B cell (primary cell): ENCODE measurements at regions not wholly inside any gene's neighbourhood (a gene's known extent, or its start where the extent isn't known, plus 50 kb on each side); places are given as distances from the start of the nearest gene placed in this dataset.

Experiments used
- ATAC-seq: fragments of 200-7000 bp; cut with Tn5 transposase; one replicate; pipeline ENCODE4 v1.10.0; 2021; ENCODE audit warnings: low read depth, mild to moderate bottlenecking, moderate number of reproducible peaks, moderate library complexity
- CTCF ChIA-PET: fragments of 350-600 bp; sonication (Branson Sonifier 250); formaldehyde crosslinking; loops from one replicate; lab custom pipeline; 2021; ENCODE audit warnings: antibody characterized with exemption, inconsistent platforms; lab: Charles Lee
- POLR2A ChIA-PET: fragments of 350-600 bp; sonication (Branson Sonifier 250); formaldehyde crosslinking; loops from one replicate; lab custom pipeline; 2021; ENCODE audit warnings: antibody characterized with exemption; lab: Charles Lee
- DNase-seq: peaks from one replicate; pipeline ENCODE4 v3.0.0; 2013
- H2AFZ ChIP-seq: 2 replicates; pipeline ENCODE4 v1.6.1; 2012; ENCODE audit warnings: mild to moderate bottlenecking, low read depth, low read length; ENCODE audit not compliant: insufficient read depth, poor library complexity, severe bottlenecking
- H3K27ac ChIP-seq, 2 donors: 1 replicate in 1 of 2; 2 replicates in 1 of 2; pipeline ENCODE4 v1.5.1; 2012 to 2013; ENCODE audit warnings: low read length in 2 of 2, mild to moderate bottlenecking in 2 of 2, moderate library complexity in 1 of 2
- H3K27me3 ChIP-seq, 4 experiments: fragments of 200-600 bp in 1 of 4; sonication (generic) in 1 of 4; replicated peaks in 1 of 4; 1 replicate in 2 of 4; 2 replicates in 2 of 4; pipeline versions ENCODE4 v1.6.1 to v1.7.0; 2013 to 2016; ENCODE audit warnings: low read length in 3 of 4, mild to moderate bottlenecking in 2 of 4, mixed read lengths in 1 of 4, moderate library complexity in 1 of 4; ENCODE audit not compliant: insufficient read depth in 4 of 4, control insufficient read depth in 3 of 4; ENCODE audit errors: control extremely low read depth in 1 of 4
- H3K36me3 ChIP-seq, 2 experiments: replicated peaks in 1 of 2; 1 replicate in 1 of 2; 2 replicates in 1 of 2; pipeline versions ENCODE4 v1.6.1 to v1.7.1; 2013; ENCODE audit warnings: low read length in 1 of 2; ENCODE audit not compliant: insufficient read depth in 2 of 2, control insufficient read depth in 1 of 2; ENCODE audit errors: control extremely low read depth in 1 of 2, extremely low read depth in 1 of 2
- H3K4me1 ChIP-seq, 2 donors: fragments of 200-600 bp in 1 of 2; sonication (generic) in 1 of 2; 1 replicate in 1 of 2; 2 replicates in 1 of 2; pipeline versions ENCODE4 v1.5.1 to v1.6.1; 2013 to 2017; ENCODE audit warnings: low read length in 2 of 2; ENCODE audit not compliant: control insufficient read depth in 2 of 2, insufficient read depth in 2 of 2
- H3K4me2 ChIP-seq: replicated peaks from 2 replicates; pipeline ENCODE3; 2012; ENCODE audit warnings: mild to moderate bottlenecking, low read depth, low read length; ENCODE audit not compliant: poor library complexity, severe bottlenecking
- H3K4me3 ChIP-seq, 5 experiments: fragments of 200-600 bp in 1 of 5; sonication (generic) in 1 of 5; 1 replicate in 3 of 5; 2 replicates in 2 of 5; pipeline versions ENCODE4 v1.5.1 to v1.7.0; 2011 to 2016; ENCODE audit warnings: low read length in 4 of 5, mild to moderate bottlenecking in 4 of 5, low read depth in 2 of 5, control low read depth in 1 of 5, moderate library complexity in 1 of 5; ENCODE audit not compliant: insufficient read depth in 1 of 5; ENCODE audit errors: control extremely low read depth in 1 of 5, extremely low read depth in 1 of 5
- H3K79me2 ChIP-seq: fragments of 200-600 bp; sonication (generic); one replicate; pipeline ENCODE4 v1.6.0; 2016; ENCODE audit warnings: low read length; ENCODE audit not compliant: control insufficient read depth, insufficient read depth
- H3K9ac ChIP-seq: fragments of 200-600 bp; sonication (generic); 2 replicates; pipeline ENCODE4 v1.6.1; 2017; ENCODE audit warnings: mild to moderate bottlenecking, low read length, moderate library complexity
- H3K9me3 ChIP-seq, 3 donors: one replicate each; pipeline versions ENCODE4 v1.6.1 to v1.7.1; 2013; ENCODE audit warnings: low read length in 2 of 3; ENCODE audit not compliant: control insufficient read depth in 2 of 3, insufficient read depth in 1 of 3; ENCODE audit errors: control extremely low read depth in 1 of 3
- H4K20me1 ChIP-seq: 2 replicates; pipeline ENCODE4 v1.6.0; 2012; ENCODE audit warnings: mild to moderate bottlenecking, low read length; ENCODE audit not compliant: insufficient read depth, control insufficient read depth, poor library complexity, severe bottlenecking
- H3K27ac Mint-ChIP-seq: one replicate; pipeline ENCODE4 v1.8.0; 2021; ENCODE audit warnings: mixed read lengths
- H3K27me3 Mint-ChIP-seq: one replicate; pipeline ENCODE4 v1.8.0; 2021; ENCODE audit warnings: mixed read lengths
- H3K4me1 Mint-ChIP-seq: one replicate; pipeline ENCODE4 v1.8.0; 2021; ENCODE audit warnings: mixed read lengths
- H3K4me3 Mint-ChIP-seq: one replicate; pipeline ENCODE4 v1.8.0; 2021; ENCODE audit warnings: mixed read lengths
- H3K9me3 Mint-ChIP-seq: one replicate; pipeline ENCODE4 v1.8.0; 2022; ENCODE audit warnings: mixed read lengths; ENCODE audit not compliant: insufficient read depth
- CTCF ChIP-seq: fragments of 200-600 bp; IDR thresholded peaks from one replicate; pipeline ENCODE4 v1.8.0; 2022; ENCODE audit warnings: antibody characterized with exemption, mild to moderate bottlenecking
- EZH2 ChIP-seq: IDR thresholded peaks from 2 replicates; pipeline ENCODE4 v1.6.1; 2012; ENCODE audit warnings: borderline replicate concordance, low read depth, mild to moderate bottlenecking, moderate library complexity, low read length; ENCODE audit not compliant: insufficient read depth, poor library complexity, severe bottlenecking
- WGBS: methylation state at CpG from one replicate; pipeline ENCODE4 v1.1.5; 2013; ENCODE audit warnings: missing lambda C conversion rate; ENCODE audit not compliant: insufficient coverage; 5-methylcytosine and 5-hydroxymethylcytosine counted together
- intact Hi-C: fragments of 100-400 bp; cut with micrococcal nuclease; formaldehyde crosslinking; loops from one replicate; pipeline ENCODE4 v1.10.0; 2022

GRCh38 chr16:49931266-49931665, 75.4 kb upstream of the ZNF423 start:
- TF ChIP-seq CTCF (no peak), EZH2 (no peak)
- no peaks in the 10 kb centered on the region for H3K36me3 ChIP-seq
- no peak overlapping the region for H3K4me3 ChIP-seq
- DNase-seq (no peak), ATAC-seq (no peak)
- H3K4me2 ChIP-seq, result no peak overlapping the region
- H3K9me3 ChIP-seq, result no peaks in the 10 kb centered on the region
- H3K4me1 ChIP-seq, result no peaks in the 10 kb centered on the region
- intact Hi-C loops, result no loop called here
- no peaks in the 10 kb centered on the region for H4K20me1 ChIP-seq
- no peak overlapping the region for H3K27ac ChIP-seq
- H3K27me3 ChIP-seq, result no peaks in the 10 kb centered on the region
- CTCF ChIA-PET, result no interaction called here
- no peak overlapping the region for H2AFZ ChIP-seq
- H3K4me1 Mint-ChIP-seq, result no peaks in the 10 kb centered on the region
- H3K9me3 Mint-ChIP-seq, result no peaks in the 10 kb centered on the region
- 78% methylated on average over 5 of the region's 5 CpGs for WGBS
- no peak overlapping the region for H3K4me3 Mint-ChIP-seq
- POLR2A ChIA-PET, result no interaction called here
- H3K27ac Mint-ChIP-seq, result no peak overlapping the region
- no peaks in the 10 kb centered on the region for H3K79me2 ChIP-seq
- H3K27me3 Mint-ChIP-seq, result peaks cover 11% of the 10 kb centered on the region
- H3K9ac ChIP-seq, result no peak overlapping the region

GRCh38 chr16:49931916-49932315, 76.0 kb upstream of the ZNF423 start:
- H4K20me1 ChIP-seq, result no peaks in the 10 kb centered on the region
- CTCF ChIA-PET, result no interaction called here

More at GRCh38 chr16:49931916-49932315, 76.0 kb upstream of the ZNF423 start:
- Histone ChIP-seq H3K36me3 (no peaks in the 10 kb centered on the region), H3K4me2 (no peak overlapping the region), H3K79me2 (no peaks in the 10 kb centered on the region), H2AFZ (no peak overlapping the region), H3K9ac (no peak overlapping the region), H3K27me3 (no peaks in the 10 kb centered on the region), H3K4me1 (no peaks in the 10 kb centered on the region), H3K4me3 (no peak overlapping the region), H3K9me3 (no peaks in the 10 kb centered on the region), H3K27ac (no peak overlapping the region)
- intact Hi-C loops, result no loop called here
- Mint-ChIP-seq H3K9me3 (no peaks in the 10 kb centered on the region), H3K4me3 (no peak overlapping the region), H3K27me3 (peaks cover 14% of the 10 kb centered on the region), H3K27ac (no peak overlapping the region), H3K4me1 (no peaks in the 10 kb centered on the region)
- 95% methylated on average over 8 of the region's 10 CpGs for WGBS
- no peak for TF ChIP-seq EZH2
- TF ChIP-seq CTCF, result no peak
- ATAC-seq, result no peak
- no peak for DNase-seq
- POLR2A ChIA-PET, result no interaction called here
